CD1c-positive myeloid dendritic cell (primary cell): ENCODE measurements at regions not wholly inside any gene's neighbourhood (a gene's known extent, or its start where the extent isn't known, plus 50 kb on each side); places are given as distances from the start of the nearest gene placed in this dataset.

ENCODE experiments used
- DNase-seq: peaks from one replicate; pipeline ENCODE4 v3.0.0-alpha.2; 2016; ENCODE audit errors: extremely low spot score

DNA sequence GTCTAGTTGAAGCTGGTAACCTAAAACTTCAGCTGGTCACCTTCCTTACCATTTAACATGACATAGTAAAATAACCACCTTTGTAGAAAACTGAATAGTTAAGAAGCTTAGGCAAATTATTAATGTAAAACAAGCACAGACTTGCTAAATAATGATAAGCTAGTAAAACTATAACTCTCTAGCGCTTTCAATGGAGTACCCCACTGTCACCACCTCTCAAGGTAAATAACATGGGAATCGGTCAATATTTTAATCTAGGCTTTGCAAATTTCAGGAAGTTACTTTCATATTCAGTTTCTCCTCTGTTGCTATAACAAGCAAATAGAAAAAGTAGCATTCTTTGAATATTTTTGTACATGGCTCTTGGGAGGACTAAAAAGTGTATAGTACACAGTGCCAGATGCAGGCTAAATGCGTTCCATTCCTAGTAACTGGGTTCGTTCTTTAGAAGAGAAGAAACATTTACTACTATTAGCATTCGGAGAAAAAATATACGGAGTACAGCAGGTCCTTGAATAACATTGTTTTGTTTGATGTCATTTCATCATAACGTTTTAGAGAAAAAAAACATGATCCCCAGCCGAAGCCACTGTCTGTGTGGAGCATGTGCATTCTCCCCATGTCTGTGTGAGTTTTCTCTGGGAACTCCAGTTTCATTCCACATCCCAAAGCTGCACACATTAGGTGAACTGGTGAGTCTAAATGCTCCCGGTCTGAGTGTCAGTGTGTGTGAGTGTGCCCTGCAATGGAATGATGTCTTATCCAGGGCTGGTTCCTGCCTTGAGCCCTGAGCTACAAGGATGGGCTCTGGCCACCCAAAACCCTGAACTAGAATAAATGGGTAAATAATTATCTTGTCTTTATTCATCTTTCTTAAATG is 52.5 kb downstream of the EPRS1 start:
- DNase-seq: no peak

DNA sequence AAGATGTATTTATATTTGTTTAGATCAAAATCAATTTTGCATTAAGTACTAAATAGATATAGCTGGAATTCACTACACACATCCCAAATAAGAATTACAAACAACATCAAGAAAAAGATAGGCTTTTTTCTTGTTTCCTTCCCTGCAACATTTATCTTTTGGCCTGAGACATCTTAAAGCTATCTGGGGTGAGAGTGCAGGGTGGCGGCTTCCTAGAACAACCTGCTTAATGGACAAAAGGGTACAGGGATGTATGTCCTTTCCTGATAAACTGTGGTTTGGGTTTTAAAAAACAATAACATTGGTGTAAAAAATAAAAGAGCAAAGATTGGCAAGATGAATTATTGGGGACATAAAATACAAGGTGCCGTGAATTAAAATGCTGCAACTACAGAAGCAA is 54.4 kb downstream of the EPRS1 start:
- no peak for DNase-seq

DNA sequence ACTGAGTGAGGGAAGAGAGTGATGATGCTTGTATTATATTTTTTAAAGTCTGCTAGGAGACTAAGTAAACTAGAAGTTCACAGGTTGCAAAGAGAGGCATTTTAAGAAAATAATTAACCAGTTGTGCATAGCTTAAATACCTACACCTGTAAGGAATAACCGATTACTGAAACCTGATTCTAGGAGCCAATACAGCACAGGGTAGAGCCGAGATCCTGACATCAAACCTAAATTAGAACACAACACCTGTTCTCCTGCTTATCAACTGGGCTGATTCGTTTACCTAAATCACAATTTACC is 54.8 kb downstream of the EPRS1 start:
- DNase-seq: no peak

DNA sequence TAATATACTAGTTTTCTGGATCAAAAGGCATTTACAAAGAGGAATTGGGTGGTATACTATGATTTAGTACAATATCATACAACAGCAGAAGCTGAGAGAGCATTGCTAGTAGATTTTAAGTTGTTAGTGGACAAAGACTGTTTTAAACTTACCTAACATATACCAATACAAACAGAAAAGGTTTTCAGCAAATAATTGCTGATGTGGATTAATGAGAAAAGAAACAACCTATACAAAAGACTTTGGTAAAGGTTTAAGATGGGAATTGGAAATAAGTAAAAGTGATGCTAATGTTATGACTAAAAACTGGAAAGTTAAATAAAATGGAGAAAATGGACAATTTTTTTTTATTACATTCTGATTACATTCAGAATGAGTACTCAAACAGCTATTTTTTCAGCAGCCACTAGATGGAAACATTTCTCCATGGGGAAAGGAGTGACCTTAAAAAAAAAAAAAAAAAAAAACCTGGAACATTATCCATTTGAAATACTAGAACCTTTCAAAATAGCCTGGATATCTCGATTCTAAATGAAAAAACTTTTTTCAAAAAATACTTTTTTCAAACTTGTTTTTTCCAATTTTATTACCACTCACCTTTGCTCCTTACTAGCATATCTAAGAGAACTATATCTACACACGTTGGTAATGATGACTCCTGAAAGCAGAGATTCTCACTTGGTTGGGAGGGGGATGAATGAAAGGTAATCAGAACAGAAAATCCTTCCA is 55.4 kb downstream of the EPRS1 start:
- peak; percentile 5 for DNase-seq

DNA sequence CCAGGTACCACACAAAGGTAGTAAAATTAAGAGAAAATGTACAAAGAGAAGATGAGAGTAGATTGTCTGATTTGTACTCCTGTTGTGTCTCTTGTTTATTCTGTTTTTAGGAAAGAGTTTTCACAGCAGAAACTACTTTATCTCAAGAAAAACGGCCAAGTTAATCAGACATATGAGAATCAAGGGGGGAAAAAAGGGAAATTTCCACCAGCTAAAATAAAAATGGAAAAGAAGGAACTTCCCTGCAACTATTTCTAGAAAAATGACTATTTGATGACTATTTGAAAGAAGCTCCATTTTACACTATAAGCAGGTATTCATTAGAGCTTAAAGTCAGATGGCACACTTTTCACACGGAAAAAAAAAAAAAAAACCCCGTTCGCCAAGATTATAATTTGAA is 56.5 kb downstream of the EPRS1 start:
- DNase-seq: no peak

DNA sequence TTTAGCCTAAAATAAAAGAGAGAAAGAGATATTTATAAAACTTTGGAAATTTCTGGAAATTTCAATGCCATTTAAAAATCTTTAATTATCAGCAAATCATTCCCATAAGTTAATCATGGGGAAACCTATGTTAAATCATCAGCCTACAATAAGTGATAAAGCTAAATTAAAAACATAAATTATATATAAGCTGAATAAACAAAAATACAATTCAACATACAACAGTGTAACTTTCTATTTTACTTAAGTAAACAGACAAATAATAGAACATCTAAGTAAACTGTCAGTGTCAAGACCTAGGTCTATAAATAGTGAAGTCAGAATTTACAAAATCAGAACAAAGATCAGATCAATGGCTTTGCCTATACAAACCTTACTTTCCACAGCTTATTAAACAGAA is 57.5 kb downstream of the EPRS1 start:
- no peak for DNase-seq

- no peak for DNase-seq
These were observed 57.9 kb downstream of the EPRS1 start for GRCh38 chr1:219988387-219988786.

GRCh38 chr1:219987325-219987724 is 59.0 kb upstream of the SLC30A10 start:
- no peak for DNase-seq

- no peak for DNase-seq
These were observed 56.8 kb upstream of the SLC30A10 start for GRCh38 chr1:219985169-219985568.
